H1 (cell line): ENCODE measurements at regions not wholly inside any gene's neighbourhood (a gene's known extent, or its start where the extent isn't known, plus 50 kb on each side); places are given as distances from the start of the nearest gene placed in this dataset.
"Not testable (repeated sequence)": the region's sequence is repeated elsewhere in the genome, so short reads cannot be mapped to it uniquely, and the experiment has no call there.

Experiments used
- BACH1 ChIP-seq: IDR thresholded peaks from 2 replicates; pipeline ENCODE4 v1.6.1; 2012; ENCODE audit warnings: low read length, improper control_type of control experiment
- BRCA1 ChIP-seq: IDR thresholded peaks from 2 replicates; pipeline ENCODE4 v1.6.1; 2012; ENCODE audit warnings: low read depth, low read length, improper control_type of control experiment
- CREB1 ChIP-seq: IDR thresholded peaks from 2 replicates; pipeline ENCODE4 v1.6.1; 2012; ENCODE audit warnings: inconsistent platforms
- CTCF ChIP-seq, 3 experiments: IDR thresholded peaks; 1 replicate in 2 of 3; 2 replicates in 1 of 3; pipeline versions ENCODE4 v1.5.1 to v1.6.1; 2011; ENCODE audit warnings: low read length in 3 of 3, mild to moderate bottlenecking in 3 of 3, inconsistent platforms in 2 of 3, low read depth in 1 of 3, moderate library complexity in 1 of 3; ENCODE audit not compliant: insufficient read depth in 1 of 3; ENCODE audit errors: control extremely low read depth in 1 of 3
- EGR1 ChIP-seq: IDR thresholded peaks from 2 replicates; pipeline ENCODE4 v1.6.1; 2011; ENCODE audit warnings: low read depth, low read length, borderline replicate concordance
- EZH2 ChIP-seq: fragments of 200-600 bp; sonication (generic); IDR thresholded peaks from 2 replicates; pipeline ENCODE4 v1.7.1; 2012; ENCODE audit warnings: low read depth, mild to moderate bottlenecking, moderate library complexity, low read length, inconsistent platforms; ENCODE audit not compliant: severe bottlenecking
- HDAC2 ChIP-seq, 2 experiments: fragments of 300-600 bp in 1 of 2; sonication (generic) in 1 of 2; IDR thresholded peaks; 2 replicates each; pipeline ENCODE4 v1.6.1; 2011 to 2012; ENCODE audit warnings: low read depth in 2 of 2, low read length in 2 of 2, mild to moderate bottlenecking in 2 of 2, moderate library complexity in 2 of 2, borderline replicate concordance in 1 of 2, inconsistent platforms in 1 of 2
- JUN ChIP-seq: IDR thresholded peaks from 2 replicates; pipeline ENCODE4 v1.6.1; 2011; ENCODE audit warnings: low read depth, mild to moderate bottlenecking, improper control_type of control experiment, low read length
- POLR2AphosphoS5 ChIP-seq: IDR thresholded peaks from 2 replicates; pipeline ENCODE4 v1.6.1; 2011; ENCODE audit warnings: low read depth, low read length
- RXRA ChIP-seq: IDR thresholded peaks from 2 replicates; pipeline ENCODE4 v1.6.1; 2011; ENCODE audit warnings: low read depth, mild to moderate bottlenecking, low read length, moderate library complexity; ENCODE audit not compliant: insufficient read depth
- SRF ChIP-seq: IDR thresholded peaks from 2 replicates; pipeline ENCODE4 v1.6.1; 2011; ENCODE audit warnings: mild to moderate bottlenecking, low read depth, low read length, moderate library complexity
- YY1 ChIP-seq: IDR thresholded peaks from 2 replicates; pipeline ENCODE4 v1.6.1; 2011; ENCODE audit warnings: low read depth, mild to moderate bottlenecking, low read length
- ZNF274 ChIP-seq: IDR thresholded peaks from 2 replicates; pipeline ENCODE4 v1.7.0; 2012; ENCODE audit warnings: low read length, borderline replicate concordance; ENCODE audit errors: extremely low read depth

DNA sequence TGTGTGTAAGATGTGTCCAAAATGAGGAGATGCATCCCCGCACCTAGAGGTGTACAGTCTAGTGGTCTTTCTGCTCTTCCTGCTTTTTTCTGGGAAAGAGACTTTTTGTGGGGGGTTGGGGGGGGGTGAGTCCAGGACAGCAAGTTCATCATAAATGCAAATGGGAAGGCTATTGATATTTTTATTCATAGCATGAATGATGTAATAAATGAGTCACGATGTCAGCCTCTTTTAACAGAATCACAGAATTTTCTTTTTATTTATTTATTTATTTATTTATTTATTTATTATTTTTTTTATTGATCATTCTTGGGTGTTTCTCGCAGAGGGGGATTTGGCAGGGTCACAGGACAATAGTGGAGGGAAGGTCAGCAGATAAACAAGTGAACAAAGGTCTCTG is 111.3 kb downstream of the C9orf152 start:
- not testable (repeated sequence) for TF ChIP-seq CTCF (IDR thresholded peaks at IDR 0.05; ENCODE audit: control extremely low read depth in 1 of 3, insufficient read depth in 1 of 3, low read depth in 1 of 3, low read length in 3 of 3); POLR2AphosphoS5; SRF; EGR1; RXRA; YY1; HDAC2 (IDR thresholded peaks at IDR 0.05; ENCODE audit: borderline replicate concordance in 1 of 2, low read depth in 2 of 2, low read length in 2 of 2); BACH1; BRCA1; ZNF274; JUN; EZH2; CREB1
